Panc1 (cell line): ENCODE measurements at regions not wholly inside any gene's neighbourhood (a gene's known extent, or its start where the extent isn't known, plus 50 kb on each side); places are given as distances from the start of the nearest gene placed in this dataset.

Source experiments
- CTCF ChIP-seq: fragments of 450-650 bp; IDR thresholded peaks from 2 replicates; pipeline ENCODE4 v1.5.1; 2017; ENCODE audit warnings: mild to moderate bottlenecking
- POLR2AphosphoS5 ChIP-seq: IDR thresholded peaks from 2 replicates; pipeline ENCODE4 v1.6.1; 2012; ENCODE audit warnings: mild to moderate bottlenecking, low read depth, low read length, moderate library complexity
- SIN3A ChIP-seq: IDR thresholded peaks from 2 replicates; pipeline ENCODE4 v1.6.1; 2012; ENCODE audit warnings: low read depth, mild to moderate bottlenecking, low read length, moderate library complexity, borderline replicate concordance; ENCODE audit not compliant: insufficient read depth

GRCh38 chr6:98560418-98560817 lies 274.0 kb upstream of the POU3F2 start:
- no peak for TF ChIP-seq CTCF
- TF ChIP-seq POLR2AphosphoS5 = no peak
- TF ChIP-seq SIN3A = no peak
